NCI-H187 treated with DMSO at 0.1 percent for 48 hours (cell line): ENCODE measurements at regions not wholly inside any gene's neighbourhood (a gene's known extent, or its start where the extent isn't known, plus 50 kb on each side); places are given as distances from the start of the nearest gene placed in this dataset.

Experiments
- DNase-seq: peaks from one replicate; lab custom pipeline; 2025; lab: John Stamatoyannopoulos, UW

DNA sequence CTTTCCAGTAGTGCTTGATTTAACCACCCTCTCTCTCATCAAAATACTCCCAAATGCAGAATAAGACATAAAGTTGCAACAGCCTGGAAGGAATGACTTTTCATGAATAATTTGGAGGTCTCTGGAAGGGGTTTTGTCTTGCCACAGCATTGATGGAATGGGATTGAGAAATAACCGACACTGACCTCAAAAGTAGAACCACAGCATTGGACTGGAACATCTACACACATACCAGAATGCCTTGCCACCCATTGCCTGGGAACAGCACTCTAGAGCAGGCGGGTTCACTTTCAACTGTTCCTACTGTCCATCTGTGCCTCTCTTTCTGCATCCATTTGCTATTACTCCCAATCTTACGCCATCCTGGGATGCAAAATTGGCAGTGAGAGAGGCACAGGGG lies 149.1 kb upstream of the USP24 start:
- no peak for DNase-seq

DNA sequence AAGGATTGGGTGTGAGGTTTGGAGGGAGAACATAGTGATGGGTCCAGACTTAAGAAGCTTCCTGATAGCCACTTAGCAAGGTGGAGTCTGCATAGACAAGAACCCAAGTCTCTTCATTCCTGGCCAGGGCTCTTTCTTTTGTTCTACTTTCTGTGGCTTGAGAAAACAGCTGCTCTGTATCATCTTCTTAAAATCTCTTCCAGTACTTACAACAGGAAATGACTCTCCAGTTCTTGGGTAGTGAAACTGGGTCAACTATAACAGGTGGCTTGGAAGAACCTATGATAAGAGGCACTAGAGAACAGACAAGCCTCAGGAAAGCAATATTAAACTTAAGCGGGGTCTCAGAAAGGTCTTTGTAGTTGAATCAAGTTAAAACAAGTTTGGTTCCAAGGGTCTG lies 148.1 kb upstream of the USP24 start:
- no peak for DNase-seq

DNA sequence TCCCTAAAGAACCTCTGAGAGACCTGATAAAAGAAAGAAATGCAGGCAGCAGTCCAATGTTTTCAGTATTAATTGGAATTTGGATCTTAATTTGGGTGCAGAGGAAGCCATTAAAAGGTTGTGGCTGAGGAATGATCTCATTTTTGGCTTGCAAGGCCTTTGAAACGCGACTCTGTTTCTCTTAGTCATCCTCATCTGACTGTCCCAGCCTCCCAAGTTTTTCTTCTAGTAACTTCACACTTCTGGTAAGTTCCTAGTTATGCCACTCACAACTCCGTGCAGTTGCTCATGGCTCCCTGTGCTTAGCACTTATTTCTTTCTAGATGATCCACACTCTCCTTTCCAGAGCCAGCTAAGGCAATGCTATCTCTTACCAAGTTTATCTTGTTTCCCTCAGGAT lies 147.4 kb upstream of the USP24 start:
- DNase-seq = no peak

DNA sequence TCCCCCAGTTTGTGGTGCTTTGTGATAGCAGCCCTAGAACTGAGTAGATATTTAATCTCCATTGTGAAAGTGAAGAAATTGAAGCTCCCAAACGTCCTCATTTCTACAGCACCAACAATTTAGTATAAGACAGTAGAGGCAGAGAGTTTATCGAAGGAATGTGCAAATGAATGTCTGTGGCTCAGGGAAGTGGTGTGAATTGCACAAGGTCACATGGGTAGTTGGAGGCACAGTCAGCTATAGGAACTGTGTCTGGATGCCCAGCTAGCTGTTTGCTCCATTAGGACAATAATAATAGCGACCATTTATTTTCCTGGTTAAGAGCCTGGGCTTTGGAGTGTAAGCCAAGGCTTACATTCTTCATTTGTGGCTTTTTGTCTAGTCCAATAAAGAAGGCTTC lies 144.4 kb upstream of the USP24 start:
- DNase-seq = no peak

DNA sequence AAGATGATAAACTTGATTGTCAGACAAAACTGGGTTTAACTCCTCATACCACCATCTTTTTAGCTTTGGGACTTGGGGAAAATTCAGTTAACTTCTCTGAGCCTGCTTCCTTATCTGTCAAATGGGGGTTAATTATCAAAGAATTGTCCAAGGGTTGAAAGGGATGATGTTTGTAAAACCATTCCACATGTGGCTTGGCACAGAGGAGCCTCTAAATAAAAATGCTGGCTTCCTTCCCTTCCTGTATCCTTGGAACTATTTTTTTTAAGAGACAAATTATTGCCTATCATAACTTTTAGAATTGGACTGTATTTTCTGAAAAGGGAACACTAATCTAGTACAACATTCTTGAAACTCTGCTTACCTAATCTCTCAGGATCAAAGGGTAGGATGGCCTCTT lies 143.4 kb upstream of the USP24 start:
- DNase-seq = no peak

DNA sequence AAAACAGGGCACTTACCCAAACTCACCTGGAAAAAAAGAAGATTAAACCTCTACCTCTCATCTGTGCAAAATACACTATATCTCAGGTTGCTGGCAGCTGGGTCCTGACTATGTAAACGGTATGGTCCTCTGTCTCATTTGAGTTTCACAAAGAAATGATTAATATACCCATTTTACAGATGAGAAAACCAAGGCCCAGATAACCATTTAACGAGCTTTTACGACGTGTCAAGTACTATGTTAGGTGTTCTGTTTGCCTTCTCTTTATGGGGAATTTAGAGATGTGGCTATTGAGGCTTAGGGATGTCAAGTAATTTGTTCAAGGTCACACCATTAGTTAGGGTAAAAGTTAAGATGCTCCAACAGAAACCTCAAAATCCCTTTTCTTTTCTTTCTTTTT lies 140.4 kb upstream of the USP24 start:
- DNase-seq = no peak

DNA sequence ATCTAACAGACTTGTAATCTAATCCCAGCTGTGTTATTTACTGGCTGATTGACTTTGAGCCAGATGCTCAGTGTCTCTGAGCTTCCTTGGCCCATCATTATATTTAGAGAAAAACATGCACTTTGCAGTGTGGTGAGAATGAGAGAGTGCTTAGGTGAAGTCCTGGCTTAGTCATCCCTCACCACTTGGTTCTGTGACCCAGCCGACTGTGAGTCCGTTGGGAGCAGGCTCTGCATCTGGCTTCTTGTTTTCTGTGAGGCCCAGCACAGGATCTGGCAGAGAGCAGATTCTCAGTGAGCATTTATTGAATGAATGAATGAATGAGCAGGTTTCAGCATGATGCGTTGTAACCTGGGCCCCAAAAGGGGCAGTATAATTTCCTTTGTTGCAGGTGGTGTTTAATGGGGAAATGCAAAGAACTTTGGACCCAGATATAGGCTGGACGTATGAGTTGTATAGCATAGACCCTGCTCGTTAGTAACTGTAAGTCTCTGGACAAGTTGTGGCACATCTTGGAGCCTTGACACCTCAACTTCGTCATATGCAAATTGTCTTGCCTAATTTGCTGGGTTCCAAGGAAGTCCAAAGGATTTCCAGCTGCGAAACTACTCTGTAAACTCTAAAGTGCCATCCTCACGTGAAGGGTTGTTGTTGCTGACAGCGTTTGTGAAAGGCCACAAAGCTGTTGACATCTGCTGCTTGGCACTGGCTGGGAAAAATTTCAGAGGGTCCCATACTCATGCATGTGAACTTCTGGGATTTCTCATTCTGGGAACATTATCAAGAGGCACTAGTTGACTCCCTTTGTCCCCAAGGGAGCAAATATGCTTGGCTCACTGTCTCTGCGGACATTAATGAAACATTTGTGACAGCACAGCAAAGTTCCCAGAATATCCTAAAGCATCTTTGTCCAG lies 138.8 kb upstream of the USP24 start:
- DNase-seq = no peak

DNA sequence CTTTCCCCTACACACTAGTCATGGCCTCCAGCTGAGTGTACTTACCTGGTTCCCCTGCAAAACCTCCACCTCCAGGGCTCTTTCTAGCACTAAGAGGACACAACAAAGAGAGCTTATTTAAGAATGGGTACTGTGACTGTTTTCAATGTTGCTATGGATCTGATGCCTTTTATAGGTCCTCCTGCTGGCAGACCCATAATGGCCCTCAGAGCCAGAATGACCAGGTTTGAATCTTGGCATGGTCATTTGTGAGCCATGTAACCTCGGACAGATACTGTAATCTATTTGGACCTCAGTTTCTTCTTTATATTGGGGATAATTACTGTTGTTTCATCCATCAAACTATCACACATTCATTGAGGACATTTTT lies 137.6 kb upstream of the USP24 start:
- DNase-seq = no peak

DNA sequence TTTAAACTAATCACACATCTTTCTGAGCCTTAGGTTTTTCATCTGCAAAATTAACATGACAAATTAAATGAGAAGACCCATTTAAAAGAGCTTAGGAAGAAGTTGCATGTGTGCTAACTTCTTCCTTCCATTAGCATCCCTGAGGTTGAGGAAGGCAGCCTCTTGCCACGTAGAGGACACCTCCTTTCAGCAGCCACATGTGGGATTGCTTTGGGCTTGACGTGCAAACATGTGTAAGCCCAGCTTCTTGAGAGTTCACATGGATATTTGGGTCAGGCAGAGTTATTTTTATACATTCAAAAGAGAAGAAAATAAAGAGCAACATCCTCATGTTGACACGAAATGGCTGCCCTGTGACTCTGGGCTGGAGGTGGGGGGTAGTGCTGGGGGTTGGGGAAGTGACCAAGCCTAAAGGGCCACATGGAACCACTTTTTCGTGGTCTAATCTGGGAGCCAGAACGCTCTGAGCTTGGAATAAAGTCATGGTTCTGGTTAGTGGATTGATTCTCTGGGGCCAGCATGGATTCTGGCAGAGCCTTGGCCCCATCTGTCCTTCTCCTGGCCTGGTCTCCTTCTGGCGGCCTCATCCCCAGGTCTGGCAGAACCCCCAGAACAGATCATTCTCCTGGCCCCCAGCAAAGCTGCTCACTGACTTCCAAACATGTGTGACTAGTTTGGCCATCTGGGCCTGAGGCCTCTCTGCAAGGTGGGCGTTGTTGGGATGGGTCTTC lies 137.1 kb upstream of the USP24 start:
- no peak for DNase-seq

DNA sequence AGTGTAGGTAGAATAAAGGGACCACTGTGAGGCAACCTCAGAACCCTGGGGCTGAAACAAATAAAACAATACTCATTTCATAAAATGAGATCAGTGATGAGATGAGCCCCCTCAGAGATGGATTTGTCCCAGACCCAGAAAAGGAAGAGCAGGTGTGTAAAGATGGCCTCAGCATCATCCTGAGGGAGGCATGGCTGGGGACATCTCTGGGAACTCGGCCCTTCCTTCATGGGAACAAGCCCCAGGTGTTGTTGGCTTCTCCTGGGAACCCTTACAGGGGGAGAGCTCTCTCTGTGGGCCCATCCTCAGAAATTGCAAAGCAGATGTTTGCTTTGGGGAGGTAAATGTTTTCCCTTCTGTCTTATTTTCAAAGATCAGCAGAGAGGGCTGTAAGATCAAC lies 133.2 kb upstream of the USP24 start:
- DNase-seq = no peak

DNA sequence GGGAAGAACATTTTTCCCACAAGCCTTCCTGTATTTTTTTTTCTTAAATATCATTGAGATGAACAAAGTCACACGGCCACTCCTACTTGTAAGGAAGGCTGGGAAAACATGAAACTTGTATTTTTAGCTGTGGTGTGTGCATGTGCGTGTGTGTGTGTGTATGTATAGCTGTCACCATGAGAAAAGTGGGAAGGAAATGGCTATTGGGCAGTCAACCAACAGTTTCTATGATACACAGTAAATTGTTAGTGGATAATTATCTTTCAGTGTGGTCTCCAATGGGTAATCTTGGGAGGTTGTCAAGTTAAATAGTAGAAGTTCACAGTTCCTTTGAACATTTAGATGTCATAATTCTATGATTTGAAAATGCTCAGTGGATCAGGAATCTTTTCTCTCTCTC lies 132.7 kb upstream of the USP24 start:
- DNase-seq = no peak

DNA sequence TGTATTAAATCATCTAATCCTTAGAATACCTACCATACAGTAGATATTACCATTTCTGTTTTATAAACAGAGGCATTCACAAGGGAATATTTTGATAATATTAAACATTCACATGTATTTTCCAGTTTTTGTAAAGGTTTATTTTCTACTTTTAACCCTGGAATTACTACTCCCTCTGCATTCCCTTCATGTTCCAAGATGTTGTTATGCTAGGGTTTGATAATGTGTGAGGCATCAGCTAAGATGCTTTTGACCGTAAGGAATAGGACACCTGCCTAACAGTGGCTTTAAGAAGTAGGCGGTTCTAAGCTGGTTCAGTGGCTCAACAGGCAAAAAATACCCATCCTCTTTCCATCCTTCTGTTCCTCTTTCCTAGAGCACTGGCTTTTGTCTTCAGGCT lies 131.9 kb upstream of the USP24 start:
- no peak for DNase-seq

DNA sequence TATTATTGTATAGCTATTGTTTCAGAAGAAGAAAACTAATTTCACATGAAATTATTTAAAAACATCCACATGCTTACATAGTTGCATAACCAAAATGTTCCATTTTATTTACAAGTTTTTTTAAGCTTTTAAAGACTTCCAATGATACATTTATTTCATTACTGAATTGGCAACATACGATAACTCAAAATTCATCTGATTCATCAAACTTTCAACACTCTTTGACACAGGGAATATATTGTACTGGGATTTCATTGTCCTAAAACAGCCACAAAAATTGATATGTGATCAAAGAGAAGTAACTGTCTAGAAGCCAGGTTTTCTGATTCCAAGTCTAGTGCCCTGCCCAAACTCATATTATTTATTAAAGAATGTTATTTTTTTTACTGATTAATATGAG lies 131.4 kb upstream of the USP24 start:
- DNase-seq = no peak

DNA sequence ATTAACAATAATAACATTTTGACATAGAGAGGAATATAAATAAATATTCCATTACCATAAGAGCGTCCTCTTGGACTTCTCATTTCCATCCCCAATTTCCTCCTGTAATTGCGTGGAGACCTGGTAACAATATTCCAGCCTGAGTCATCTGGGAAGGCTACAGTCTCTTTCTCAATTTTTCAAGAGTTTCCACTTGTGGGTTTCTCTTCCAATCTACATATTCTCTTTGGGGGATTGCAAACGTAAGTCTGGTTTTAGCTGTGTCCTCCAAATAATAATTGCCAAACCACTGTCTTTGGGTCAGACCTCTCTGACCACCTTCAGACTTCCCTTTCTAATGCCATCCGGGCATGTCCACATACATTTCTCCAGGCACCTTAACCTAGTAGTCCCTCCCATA lies 124.5 kb upstream of the USP24 start:
- no peak for DNase-seq

DNA sequence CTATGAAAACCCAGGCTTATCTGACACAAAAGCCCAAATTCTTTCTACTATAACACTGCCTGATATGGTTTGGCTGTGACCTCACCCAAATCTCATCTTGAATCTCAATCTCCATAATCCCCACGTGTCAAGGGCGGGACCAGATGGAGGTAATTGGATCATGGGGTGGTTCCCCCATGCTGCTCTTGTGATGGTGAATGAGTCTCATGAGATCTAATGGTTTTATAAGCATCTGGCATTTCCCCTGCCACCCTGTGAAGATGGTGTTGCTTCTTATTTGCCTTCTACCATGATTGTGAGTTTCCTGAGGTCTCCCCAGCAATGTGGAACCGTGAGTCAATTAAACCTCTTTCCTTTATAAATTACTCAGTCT lies 123.3 kb upstream of the USP24 start:
- DNase-seq = no peak

DNA sequence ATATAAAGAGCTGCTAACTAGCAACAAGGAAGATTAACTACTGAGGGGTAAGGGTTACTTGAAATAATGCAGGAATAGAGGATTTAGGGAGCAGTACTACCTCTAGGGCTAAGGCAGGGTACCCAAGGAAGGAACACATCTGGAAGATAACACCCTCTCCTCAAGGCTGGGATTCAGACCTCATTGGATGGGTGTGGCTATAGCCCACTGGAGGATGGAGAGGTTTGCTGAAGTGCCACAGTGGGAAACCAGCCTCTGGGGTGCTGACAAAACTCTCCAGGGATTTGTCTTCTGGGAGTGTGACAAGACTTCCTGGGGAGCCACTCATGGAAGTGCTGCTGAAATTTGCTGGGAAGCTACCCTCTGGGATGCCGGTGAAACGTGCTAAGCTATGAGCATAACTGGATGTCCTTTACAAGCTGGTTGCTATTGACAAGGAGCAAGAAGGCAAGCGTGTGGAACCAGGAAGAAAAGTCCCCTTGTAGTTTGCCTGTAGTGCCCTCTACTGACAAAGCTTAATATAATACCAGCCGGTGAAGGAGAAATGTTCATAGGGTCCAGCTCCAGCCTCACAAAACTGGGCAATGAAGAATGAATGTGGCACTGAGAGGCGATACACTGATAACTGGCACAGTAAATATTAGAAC lies 122.8 kb upstream of the USP24 start:
- DNase-seq = no peak

DNA sequence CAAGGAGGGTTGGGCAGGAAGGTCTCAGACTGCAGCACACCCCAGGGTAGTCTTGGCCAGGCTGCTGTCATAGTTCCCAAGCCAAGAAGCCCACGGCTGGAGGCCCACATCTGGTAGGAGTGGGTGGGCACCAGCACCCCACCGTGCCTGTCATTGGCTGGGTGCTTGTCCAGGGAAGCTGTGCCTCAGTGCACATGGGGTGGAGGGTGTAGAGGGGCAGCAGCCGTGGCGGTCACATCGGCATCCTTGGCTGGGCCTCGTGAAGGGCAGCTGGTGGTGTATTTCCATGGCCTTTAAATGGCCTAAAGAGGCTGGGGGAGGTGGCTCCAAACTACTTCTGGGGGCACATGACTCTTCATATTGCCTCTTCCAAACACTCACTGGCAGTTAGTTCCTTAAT lies 119.6 kb upstream of the USP24 start:
- no peak for DNase-seq

DNA sequence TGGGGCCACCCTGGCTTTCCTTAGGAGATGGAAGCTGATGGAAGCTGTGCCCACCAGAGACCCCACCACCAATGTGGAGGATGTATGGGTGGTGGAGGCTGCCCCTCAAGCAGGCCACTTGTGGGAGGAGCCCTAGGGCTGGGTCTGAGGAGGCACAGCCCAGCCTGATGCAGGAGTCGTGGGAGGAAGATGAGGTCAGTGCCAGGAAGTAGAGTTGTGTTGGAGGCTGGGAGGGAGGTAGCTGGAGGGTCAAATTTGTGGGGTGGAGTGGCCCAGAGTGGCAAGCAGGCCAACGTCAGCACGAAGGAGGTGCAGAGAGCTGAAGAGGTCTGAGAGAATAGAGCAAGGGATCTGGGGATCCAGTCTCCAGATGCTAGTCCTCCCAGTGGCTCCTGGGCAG lies 119.0 kb upstream of the USP24 start:
- DNase-seq = no peak

DNA sequence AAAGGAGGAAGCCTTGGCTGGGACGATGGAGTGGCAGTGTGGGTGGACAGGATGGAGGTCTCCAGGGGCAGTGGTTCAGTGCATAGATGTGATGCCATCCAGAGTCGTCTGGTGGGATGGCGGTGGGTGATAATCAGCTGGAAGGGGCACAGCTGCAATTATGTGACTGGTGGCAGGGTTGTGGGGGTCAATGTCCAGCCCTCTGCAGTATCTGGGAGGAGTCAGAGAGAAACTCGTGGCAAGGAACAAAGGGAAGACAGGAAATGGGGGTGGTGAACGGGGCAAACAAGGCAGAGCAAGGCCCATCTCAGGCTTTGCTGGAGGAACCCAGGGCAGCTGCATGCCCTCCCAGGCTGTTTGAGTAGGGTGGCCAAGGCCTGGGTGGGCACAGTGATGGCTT lies 118.3 kb upstream of the USP24 start:
- no peak for DNase-seq

DNA sequence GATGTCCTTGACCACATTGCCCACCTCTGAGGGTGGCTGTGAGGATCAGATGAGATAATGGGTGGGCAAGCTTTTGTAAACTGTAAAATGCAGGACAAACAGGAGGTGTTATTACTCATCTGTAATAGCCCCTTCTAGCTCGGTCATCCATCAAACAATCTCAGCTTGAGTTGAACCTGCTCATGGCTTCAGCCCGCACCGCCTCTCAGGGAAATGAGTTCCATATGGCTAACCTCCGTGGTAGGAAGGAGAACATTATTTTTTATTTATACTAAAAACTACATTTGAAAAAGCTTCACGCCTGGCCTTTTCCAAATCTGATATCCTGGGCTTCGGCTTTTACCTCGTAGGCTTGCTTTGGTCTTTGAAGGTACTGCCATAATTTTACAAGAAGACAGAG lies 116.2 kb upstream of the USP24 start:
- DNase-seq = no peak

DNA sequence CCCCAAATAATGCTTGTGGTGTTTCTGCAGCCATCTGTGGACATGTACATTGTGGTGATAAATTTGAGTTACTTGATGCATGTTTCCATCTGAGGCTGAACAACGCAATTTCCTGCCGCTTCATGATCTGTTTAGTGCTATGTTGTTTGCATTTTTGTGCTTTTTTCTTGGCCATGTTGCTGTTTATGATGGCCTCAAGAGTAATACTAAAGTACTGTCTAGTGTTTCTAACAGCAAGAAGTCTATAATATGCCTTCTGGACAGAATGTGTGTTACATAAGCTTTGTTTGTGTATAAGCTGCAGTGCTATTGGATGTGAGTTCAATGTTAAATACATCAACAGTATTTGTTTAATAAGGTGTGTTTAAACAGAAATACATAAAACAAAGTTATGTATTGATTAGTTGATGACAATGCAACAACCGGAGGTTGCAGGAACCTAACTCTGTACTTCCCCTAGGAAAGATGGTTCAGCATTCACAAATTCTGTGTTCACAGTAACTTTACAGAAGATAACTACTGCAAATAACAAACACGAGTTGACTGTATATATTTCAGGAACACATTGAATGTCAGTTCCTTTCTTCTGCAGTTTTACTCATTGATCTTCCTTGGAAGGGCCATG lies 114.8 kb upstream of the USP24 start:
- DNase-seq = no peak

DNA sequence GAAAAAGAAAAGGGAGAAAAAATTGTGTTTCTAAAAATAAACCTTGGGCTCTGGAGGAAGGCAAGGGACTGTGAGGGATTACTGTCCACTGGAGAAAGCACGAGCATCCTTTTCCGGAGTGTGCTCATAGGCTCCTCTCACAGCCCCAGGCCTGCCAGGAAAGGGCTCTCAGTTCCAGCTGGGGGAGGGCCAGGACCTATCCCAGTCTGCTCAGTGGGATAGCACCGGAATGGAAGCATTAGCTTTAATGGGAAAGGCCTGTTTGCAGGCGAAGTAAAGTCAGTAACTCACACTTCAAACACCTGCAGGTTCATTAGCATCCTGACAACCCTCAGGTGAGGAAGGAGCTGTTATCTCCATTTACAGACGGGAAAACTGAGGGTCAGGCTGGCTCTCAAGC lies 113.9 kb upstream of the USP24 start:
- DNase-seq = no peak
